ENCODE measurements at regions not wholly inside any gene's neighbourhood (a gene's known extent, or its start where the extent isn't known, plus 50 kb on each side); places are given as distances from the start of the nearest gene placed in this dataset.

DNA sequence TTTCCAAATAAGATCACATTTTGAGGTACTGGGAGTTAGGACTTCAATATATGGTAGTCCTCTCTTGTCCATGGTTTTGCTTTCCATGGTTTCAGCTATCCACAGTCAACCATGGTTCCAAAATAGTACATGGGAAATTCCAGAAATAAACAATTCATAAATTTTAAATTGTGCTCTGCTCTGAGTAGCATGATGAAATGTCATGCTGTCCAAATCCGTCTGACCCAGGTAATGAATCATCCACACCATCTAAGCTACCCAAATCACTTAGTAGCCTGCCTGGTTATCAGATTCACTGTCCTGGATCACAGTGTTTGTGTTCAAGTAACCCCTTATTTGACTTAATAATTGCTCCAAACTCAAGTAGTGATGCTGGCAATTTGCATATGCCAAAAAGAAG, 197.9 kb downstream of the TMTC3 start:
- no peaks in the 10 kb centered on the region for H3K79me2 ChIP-seq (ENCODE audit: insufficient read depth, low read length)
- H3K27me3 ChIP-seq (ENCODE audit: insufficient read depth, low read length, poor library complexity): no peaks in the 10 kb centered on the region
- TF ChIP-seq, protein P1, sequence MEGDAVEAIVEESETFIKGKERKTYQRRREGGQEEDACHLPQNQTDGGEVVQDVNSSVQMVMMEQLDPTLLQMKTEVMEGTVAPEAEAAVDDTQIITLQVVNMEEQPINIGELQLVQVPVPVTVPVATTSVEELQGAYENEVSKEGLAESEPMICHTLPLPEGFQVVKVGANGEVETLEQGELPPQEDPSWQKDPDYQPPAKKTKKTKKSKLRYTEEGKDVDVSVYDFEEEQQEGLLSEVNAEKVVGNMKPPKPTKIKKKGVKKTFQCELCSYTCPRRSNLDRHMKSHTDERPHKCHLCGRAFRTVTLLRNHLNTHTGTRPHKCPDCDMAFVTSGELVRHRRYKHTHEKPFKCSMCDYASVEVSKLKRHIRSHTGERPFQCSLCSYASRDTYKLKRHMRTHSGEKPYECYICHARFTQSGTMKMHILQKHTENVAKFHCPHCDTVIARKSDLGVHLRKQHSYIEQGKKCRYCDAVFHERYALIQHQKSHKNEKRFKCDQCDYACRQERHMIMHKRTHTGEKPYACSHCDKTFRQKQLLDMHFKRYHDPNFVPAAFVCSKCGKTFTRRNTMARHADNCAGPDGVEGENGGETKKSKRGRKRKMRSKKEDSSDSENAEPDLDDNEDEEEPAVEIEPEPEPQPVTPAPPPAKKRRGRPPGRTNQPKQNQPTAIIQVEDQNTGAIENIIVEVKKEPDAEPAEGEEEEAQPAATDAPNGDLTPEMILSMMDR (IDR thresholded peaks at IDR 0.05; ENCODE audit: borderline replicate concordance, extremely low read depth, low read length, poor library complexity, severe bottlenecking): no peak
- no peak for TF ChIP-seq EZH2 (IDR thresholded peaks at IDR 0.05; ENCODE audit: borderline replicate concordance, low read depth, low read length, severe bottlenecking)
- H3K4me3 ChIP-seq (ENCODE audit: low read depth in 1 of 2, low read length in 2 of 2): no peak overlapping the region
- no peak overlapping the region for H2AFZ ChIP-seq (ENCODE audit: low read depth, low read length)
- H3K9ac ChIP-seq (ENCODE audit: low read depth, low read length): no peak overlapping the region
- no peaks in the 10 kb centered on the region for H3K9me3 ChIP-seq (ENCODE audit: insufficient read depth, low read length, severe bottlenecking)
- H3K27ac ChIP-seq (ENCODE audit: low read length): no peak overlapping the region
- DNase-seq (no peak), ATAC-seq (ENCODE audit: insufficient read depth, low read depth) (no peak)
- H3K36me3 ChIP-seq (ENCODE audit: insufficient read depth, low read length): no peaks in the 10 kb centered on the region
- no peaks in the 10 kb centered on the region for H4K20me1 ChIP-seq (ENCODE audit: insufficient read depth, low read length)
- no peak overlapping the region for H3K4me2 ChIP-seq (ENCODE audit: insufficient read depth, low read length)
- H3K4me1 ChIP-seq (ENCODE audit: insufficient read depth, low read length): no peaks in the 10 kb centered on the region

DNA sequence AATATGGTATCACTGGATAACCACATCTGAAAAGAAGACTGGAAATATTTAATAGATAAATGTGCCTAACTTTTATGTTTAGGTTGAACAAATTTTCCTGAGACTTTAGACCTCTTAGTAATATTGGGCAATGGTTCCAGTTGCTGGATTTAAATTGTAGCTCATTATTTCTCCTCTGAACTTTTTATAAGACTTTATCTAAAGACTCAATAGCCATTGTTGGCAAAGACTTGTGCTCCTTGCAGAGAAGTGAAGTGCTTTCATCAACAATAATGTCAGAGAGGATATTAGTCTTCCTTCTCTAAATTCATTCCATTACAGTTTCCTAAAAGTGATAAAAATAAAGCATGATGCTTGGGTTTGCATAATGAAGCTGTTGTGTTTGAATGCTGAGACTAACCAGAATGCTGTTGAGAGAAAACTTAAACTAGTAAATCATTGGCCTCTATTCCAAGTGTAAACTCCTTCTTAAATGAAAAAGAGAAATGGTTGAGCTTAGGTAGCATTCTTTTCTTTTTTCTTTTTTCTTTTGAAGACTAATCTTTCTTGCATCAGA, 200.2 kb downstream of the TMTC3 start:
- H3K9ac ChIP-seq (ENCODE audit: low read depth, low read length): no peak overlapping the region
- no peaks in the 10 kb centered on the region for H4K20me1 ChIP-seq (ENCODE audit: insufficient read depth, low read length)
- ATAC-seq (ENCODE audit: insufficient read depth, low read depth) (no peak), DNase-seq (no peak)
- H3K36me3 ChIP-seq (ENCODE audit: insufficient read depth, low read length): no peaks in the 10 kb centered on the region
- no peaks in the 10 kb centered on the region for H3K27me3 ChIP-seq (ENCODE audit: insufficient read depth, low read length, poor library complexity)
- no peaks in the 10 kb centered on the region for H3K9me3 ChIP-seq (ENCODE audit: insufficient read depth, low read length, severe bottlenecking)
- H3K4me2 ChIP-seq (ENCODE audit: insufficient read depth, low read length): no peak overlapping the region
- no peak overlapping the region for H3K4me3 ChIP-seq (ENCODE audit: low read depth in 1 of 2, low read length in 2 of 2)
- TF ChIP-seq, protein P1 (IDR thresholded peaks at IDR 0.05; ENCODE audit: borderline replicate concordance, extremely low read depth, low read length, poor library complexity, severe bottlenecking): no peak
- no peak for TF ChIP-seq EZH2 (IDR thresholded peaks at IDR 0.05; ENCODE audit: borderline replicate concordance, low read depth, low read length, severe bottlenecking)
- no peak overlapping the region for H2AFZ ChIP-seq (ENCODE audit: low read depth, low read length)
- H3K4me1 ChIP-seq (ENCODE audit: insufficient read depth, low read length): no peaks in the 10 kb centered on the region
- H3K79me2 ChIP-seq (ENCODE audit: insufficient read depth, low read length): no peaks in the 10 kb centered on the region
- H3K27ac ChIP-seq (ENCODE audit: low read length): no peak overlapping the region

DNA sequence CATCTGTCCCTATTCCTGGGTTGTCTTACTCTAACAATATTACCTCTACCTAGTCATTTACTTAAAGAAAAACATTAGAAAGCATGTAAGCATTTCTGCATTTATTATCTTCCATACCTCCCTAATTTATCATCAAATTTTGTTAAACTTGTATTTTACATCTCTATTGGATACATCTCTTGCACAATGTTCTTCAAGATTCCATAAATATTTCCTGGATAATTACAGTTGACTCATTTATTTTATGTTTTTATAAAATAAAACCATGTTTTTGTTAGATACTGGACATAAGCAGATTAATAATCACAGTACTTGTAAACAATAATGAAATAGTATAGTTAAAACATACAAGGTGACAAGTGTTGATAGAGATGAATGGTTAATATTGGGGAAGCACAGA, 209.0 kb downstream of the TMTC3 start:
- H3K36me3 ChIP-seq (ENCODE audit: insufficient read depth, low read length): no peaks in the 10 kb centered on the region
- no peaks in the 10 kb centered on the region for H3K27me3 ChIP-seq (ENCODE audit: insufficient read depth, low read length, poor library complexity)
- no peak overlapping the region for H3K27ac ChIP-seq (ENCODE audit: low read length)
- H3K4me3 ChIP-seq (ENCODE audit: low read depth in 1 of 2, low read length in 2 of 2): no peak overlapping the region
- ATAC-seq (ENCODE audit: insufficient read depth, low read depth): no peak
- H3K9ac ChIP-seq (ENCODE audit: low read depth, low read length): no peak overlapping the region
- TF ChIP-seq EZH2 (IDR thresholded peaks at IDR 0.05; ENCODE audit: borderline replicate concordance, low read depth, low read length, severe bottlenecking): no peak
- TF ChIP-seq, protein P1 (IDR thresholded peaks at IDR 0.05; ENCODE audit: borderline replicate concordance, extremely low read depth, low read length, poor library complexity, severe bottlenecking): no peak
- H2AFZ ChIP-seq (ENCODE audit: low read depth, low read length): no peak overlapping the region
- no peak for DNase-seq
- no peaks in the 10 kb centered on the region for H4K20me1 ChIP-seq (ENCODE audit: insufficient read depth, low read length)
- H3K4me1 ChIP-seq (ENCODE audit: insufficient read depth, low read length): no peaks in the 10 kb centered on the region
- H3K79me2 ChIP-seq (ENCODE audit: insufficient read depth, low read length): no peaks in the 10 kb centered on the region
- H3K4me2 ChIP-seq (ENCODE audit: insufficient read depth, low read length): no peak overlapping the region
- no peaks in the 10 kb centered on the region for H3K9me3 ChIP-seq (ENCODE audit: insufficient read depth, low read length, severe bottlenecking)

DNA sequence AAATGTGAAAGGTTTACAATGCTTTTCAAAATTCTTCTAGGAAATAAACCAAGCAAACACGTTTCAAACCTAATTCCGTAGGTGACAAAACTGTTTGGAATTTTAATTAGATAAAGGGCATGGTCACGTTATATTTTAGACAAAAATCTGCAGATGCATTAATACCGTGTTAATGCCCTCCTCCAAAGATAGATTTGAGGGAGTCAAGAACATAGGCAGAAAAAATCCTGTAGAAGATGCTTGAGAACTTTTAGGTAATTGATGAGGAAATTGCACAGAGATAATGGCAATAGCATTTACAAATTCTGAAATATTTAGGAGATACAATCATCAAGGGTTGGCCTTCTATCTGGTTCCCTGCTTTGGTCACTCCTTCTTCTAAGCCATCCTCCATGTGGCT, 212.6 kb downstream of the TMTC3 start:
- ATAC-seq (ENCODE audit: insufficient read depth, low read depth) (no peak), DNase-seq (no peak)
- Histone ChIP-seq H3K9me3 (ENCODE audit: insufficient read depth, low read length, severe bottlenecking) (no peaks in the 10 kb centered on the region), H3K36me3 (ENCODE audit: insufficient read depth, low read length) (no peaks in the 10 kb centered on the region), H3K9ac (ENCODE audit: low read depth, low read length) (no peak overlapping the region), H4K20me1 (ENCODE audit: insufficient read depth, low read length) (no peaks in the 10 kb centered on the region), H3K4me1 (ENCODE audit: insufficient read depth, low read length) (no peaks in the 10 kb centered on the region), H3K27me3 (ENCODE audit: insufficient read depth, low read length, poor library complexity) (no peaks in the 10 kb centered on the region), H3K4me3 (ENCODE audit: low read depth in 1 of 2, low read length in 2 of 2) (no peak overlapping the region), H3K79me2 (ENCODE audit: insufficient read depth, low read length) (no peaks in the 10 kb centered on the region), H3K27ac (ENCODE audit: low read length) (no peak overlapping the region), H2AFZ (ENCODE audit: low read depth, low read length) (no peak overlapping the region), H3K4me2 (ENCODE audit: insufficient read depth, low read length) (no peak overlapping the region)
- TF ChIP-seq, protein P1 (IDR thresholded peaks at IDR 0.05; ENCODE audit: borderline replicate concordance, extremely low read depth, low read length, poor library complexity, severe bottlenecking): no peak

Measured in DND-41 (cell line).